Activated CD4-positive, alpha-beta T cell treated with anti-CD3 and anti-CD28 coated beads, Interleukin-2, amount 50 U/mL, for 1 hour (primary cell): ENCODE measurements at regions not wholly inside any gene's neighbourhood (a gene's known extent, or its start where the extent isn't known, plus 50 kb on each side); places are given as distances from the start of the nearest gene placed in this dataset.
"Not testable (repeated sequence)": the region's sequence is repeated elsewhere in the genome, so short reads cannot be mapped to it uniquely, and the experiment has no call there.

Source experiments
- DNase-seq: peaks from one replicate; pipeline ENCODE4 v3.0.0-alpha.2; 2020

DNA sequence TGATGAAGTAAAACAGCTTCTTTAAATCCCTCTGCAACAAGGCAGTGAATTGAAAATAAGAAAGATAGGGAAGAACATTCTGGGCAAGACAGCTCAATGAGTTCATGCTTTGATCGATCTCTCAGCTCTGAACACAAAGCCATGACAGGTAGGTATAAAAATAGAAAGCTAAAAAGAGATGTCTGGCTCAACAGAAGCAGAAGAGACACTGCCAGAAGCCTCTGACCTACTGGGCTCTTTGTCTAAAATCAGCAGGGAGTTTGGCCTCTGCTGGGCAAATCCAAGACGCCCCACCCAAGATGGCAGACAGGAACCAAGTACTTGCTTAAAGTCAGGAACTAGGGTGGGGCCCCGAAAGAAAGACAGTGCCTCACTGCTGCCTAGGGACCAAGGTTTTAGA is 2684.1 kb upstream of the TPTE start:
- DNase-seq = not testable (repeated sequence)

- DNase-seq = not testable (repeated sequence)
Observed at GRCh38 chr21:7853426-7853825, 2668.0 kb upstream of the TPTE start.

GRCh38 chr21:7853836-7854235 is 2667.5 kb upstream of the TPTE start:
- DNase-seq = not testable (repeated sequence)
